ENCODE measurements at regions not wholly inside any gene's neighbourhood (a gene's known extent, or its start where the extent isn't known, plus 50 kb on each side); places are given as distances from the start of the nearest gene placed in this dataset.

GRCh38 chr5:2175041-2175440 lies 292.3 kb upstream of the IRX4 start:
- TF ChIP-seq, protein P1, sequence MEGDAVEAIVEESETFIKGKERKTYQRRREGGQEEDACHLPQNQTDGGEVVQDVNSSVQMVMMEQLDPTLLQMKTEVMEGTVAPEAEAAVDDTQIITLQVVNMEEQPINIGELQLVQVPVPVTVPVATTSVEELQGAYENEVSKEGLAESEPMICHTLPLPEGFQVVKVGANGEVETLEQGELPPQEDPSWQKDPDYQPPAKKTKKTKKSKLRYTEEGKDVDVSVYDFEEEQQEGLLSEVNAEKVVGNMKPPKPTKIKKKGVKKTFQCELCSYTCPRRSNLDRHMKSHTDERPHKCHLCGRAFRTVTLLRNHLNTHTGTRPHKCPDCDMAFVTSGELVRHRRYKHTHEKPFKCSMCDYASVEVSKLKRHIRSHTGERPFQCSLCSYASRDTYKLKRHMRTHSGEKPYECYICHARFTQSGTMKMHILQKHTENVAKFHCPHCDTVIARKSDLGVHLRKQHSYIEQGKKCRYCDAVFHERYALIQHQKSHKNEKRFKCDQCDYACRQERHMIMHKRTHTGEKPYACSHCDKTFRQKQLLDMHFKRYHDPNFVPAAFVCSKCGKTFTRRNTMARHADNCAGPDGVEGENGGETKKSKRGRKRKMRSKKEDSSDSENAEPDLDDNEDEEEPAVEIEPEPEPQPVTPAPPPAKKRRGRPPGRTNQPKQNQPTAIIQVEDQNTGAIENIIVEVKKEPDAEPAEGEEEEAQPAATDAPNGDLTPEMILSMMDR (IDR thresholded peaks at IDR 0.05; ENCODE audit: low read depth, low read length), result no peak
- no peak for TF ChIP-seq EZH2phosphoT487 (IDR thresholded peaks at IDR 0.05; ENCODE audit: low read depth)

Measured in OCI-LY3 (cell line).